Activated CD4-positive, alpha-beta T cell treated with anti-CD3 and anti-CD28 coated beads, Interleukin-2, amount 50 U/mL, for 4 hours (primary cell): ENCODE measurements at regions not wholly inside any gene's neighbourhood (a gene's known extent, or its start where the extent isn't known, plus 50 kb on each side); places are given as distances from the start of the nearest gene placed in this dataset.
"Not testable (repeated sequence)": the region's sequence is repeated elsewhere in the genome, so short reads cannot be mapped to it uniquely, and the experiment has no call there.

Experiments
- DNase-seq, 2 experiments: peaks; one replicate each; pipeline ENCODE4 v3.0.0-alpha.2; 2020

GRCh38 chr2:235223011-235223410, 270.8 kb upstream of the AGAP1 start:
- no peak for DNase-seq

GRCh38 chr2:235224410-235224809, 269.4 kb upstream of the AGAP1 start:
- no peak for DNase-seq

- no peak for DNase-seq
Measured at GRCh38 chr2:235225261-235225660, 268.6 kb upstream of the AGAP1 start.

- DNase-seq = no peak
Measured at GRCh38 chr2:235227590-235227989, 266.3 kb upstream of the AGAP1 start.

- not testable (repeated sequence) for DNase-seq
Measured at GRCh38 chr2:235228422-235228821, 265.4 kb upstream of the AGAP1 start.

- no peak for DNase-seq
Measured at GRCh38 chr2:235229236-235229635, 264.6 kb upstream of the AGAP1 start.

GRCh38 chr2:235230821-235231601, 262.8 kb upstream of the AGAP1 start:
- DNase-seq = no peak

- DNase-seq = no peak
Measured at GRCh38 chr2:235232449-235233433, 261.1 kb upstream of the AGAP1 start.

GRCh38 chr2:235234736-235235135, 259.1 kb upstream of the AGAP1 start:
- no peak for DNase-seq

GRCh38 chr2:235235977-235236767, 257.7 kb upstream of the AGAP1 start:
- no peak for DNase-seq

GRCh38 chr2:235238537-235238936, 255.3 kb upstream of the AGAP1 start:
- DNase-seq = no peak

GRCh38 chr2:235240574-235240973, 253.3 kb upstream of the AGAP1 start:
- no peak for DNase-seq

GRCh38 chr2:235244255-235245220, 249.3 kb upstream of the AGAP1 start:
- DNase-seq = no peak

- no peak for DNase-seq
Measured at GRCh38 chr2:235247001-235247400, 246.8 kb upstream of the AGAP1 start.

- no peak for DNase-seq
Measured at GRCh38 chr2:235255693-235256092, 238.2 kb upstream of the AGAP1 start.

- no peak for DNase-seq
Measured at GRCh38 chr2:235257590-235257989, 236.3 kb upstream of the AGAP1 start.

- no peak for DNase-seq
Measured at GRCh38 chr2:235262750-235263149, 231.1 kb upstream of the AGAP1 start.

GRCh38 chr2:235263205-235264120, 230.4 kb upstream of the AGAP1 start:
- no peak for DNase-seq

- DNase-seq = no peak
Measured at GRCh38 chr2:235264121-235264493, 229.7 kb upstream of the AGAP1 start.

GRCh38 chr2:235264512-235264911, 229.3 kb upstream of the AGAP1 start:
- no peak for DNase-seq
